Breast epithelium (tissue), 4 donors: ENCODE measurements at regions not wholly inside any gene's neighbourhood (a gene's known extent, or its start where the extent isn't known, plus 50 kb on each side); places are given as distances from the start of the nearest gene placed in this dataset.

Source experiments
- DNase-seq, 2 donors: peaks; one replicate each; pipeline ENCODE4 v3.0.0-alpha.2; 2019; ENCODE audit warnings: low spot score in 2 of 2
- H3K27ac ChIP-seq, 2 donors: fragments of 200-600 bp; sonication (generic) in 1 of 2; one replicate each; pipeline ENCODE4 v1.5.1; 2016 to 2019; ENCODE audit warnings: mild to moderate bottlenecking in 1 of 2
- H3K27me3 ChIP-seq, 2 donors: fragments of 200-600 bp; sonication (generic) in 1 of 2; one replicate each; pipeline versions ENCODE4 v1.5.1 to v1.6.0; 2017 to 2019; ENCODE audit warnings: control low read depth in 1 of 2, mild to moderate bottlenecking in 1 of 2
- H3K36me3 ChIP-seq: fragments of 200-600 bp; one replicate; pipeline ENCODE4 v1.5.1; 2019
- H3K4me1 ChIP-seq, 2 donors: fragments of 200-600 bp; sonication (generic); one replicate each; pipeline ENCODE4 v1.5.1; 2016 to 2019; ENCODE audit warnings: control low read depth in 1 of 2
- H3K4me3 ChIP-seq, 3 donors: fragments of 200-600 bp; sonication (generic); 1 replicate in 2 of 3; 2 replicates in 1 of 3; pipeline ENCODE4 v1.5.1; 2016 to 2019; ENCODE audit warnings: mild to moderate bottlenecking in 3 of 3, moderate library complexity in 2 of 3
- H3K9me3 ChIP-seq, 2 donors: fragments of 200-600 bp; sonication (generic) in 1 of 2; one replicate each; pipeline ENCODE4 v1.5.1; 2016 to 2019; ENCODE audit warnings: control low read depth in 1 of 2
- POLR2A ChIP-seq: fragments of 450-650 bp; IDR thresholded peaks from one replicate; pipeline ENCODE4 v1.6.1; 2016; ENCODE audit warnings: antibody characterized with exemption, mild to moderate bottlenecking, moderate library complexity
- POLR2AphosphoS5 ChIP-seq, 3 donors: sonication (generic); formaldehyde crosslinking; IDR thresholded peaks; one replicate each; pipeline ENCODE4 v1.6.1; 2017; ENCODE audit warnings: antibody characterized with exemption in 3 of 3
- intact Hi-C: fragments of 100-400 bp; cut with DNase I; formaldehyde crosslinking; loops from one replicate; pipeline ENCODE4 v1.15.1; 2023; ENCODE audit warnings: low total_unique reads
- TF ChIP-seq, protein P1 (sequence below), 3 donors: fragments of 450-650 bp; IDR thresholded peaks; one replicate each; pipeline ENCODE4 v1.5.1; 2016 to 2017; ENCODE audit warnings: antibody characterized with exemption in 3 of 3, mild to moderate bottlenecking in 3 of 3, moderate library complexity in 3 of 3

DNA sequence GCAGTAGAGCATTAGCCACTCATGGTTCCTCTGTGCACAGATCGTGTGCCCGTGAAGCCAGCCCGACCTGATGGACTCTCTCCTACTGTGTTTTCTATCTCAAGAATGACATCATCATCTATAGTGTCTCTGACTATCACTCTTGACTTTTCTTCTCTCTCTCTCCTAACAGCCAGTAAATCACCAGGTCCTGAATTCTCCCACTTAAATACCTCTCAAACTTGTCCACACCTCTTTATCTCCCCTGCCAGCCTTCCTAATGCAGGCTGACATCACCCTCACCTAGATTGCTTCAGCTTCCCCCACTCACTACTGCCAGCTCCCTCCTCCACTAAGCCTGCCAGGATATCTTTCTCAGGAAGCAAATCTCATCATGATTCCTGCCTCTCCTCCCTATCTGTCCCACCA is 90.6 kb upstream of the MIER3 start:
- no peaks in the 10 kb centered on the region for H3K36me3 ChIP-seq
- no peaks in the 10 kb centered on the region for H3K27me3 ChIP-seq
- no peak for TF ChIP-seq POLR2AphosphoS5 (IDR thresholded peaks at IDR 0.05)
- TF ChIP-seq, protein P1, sequence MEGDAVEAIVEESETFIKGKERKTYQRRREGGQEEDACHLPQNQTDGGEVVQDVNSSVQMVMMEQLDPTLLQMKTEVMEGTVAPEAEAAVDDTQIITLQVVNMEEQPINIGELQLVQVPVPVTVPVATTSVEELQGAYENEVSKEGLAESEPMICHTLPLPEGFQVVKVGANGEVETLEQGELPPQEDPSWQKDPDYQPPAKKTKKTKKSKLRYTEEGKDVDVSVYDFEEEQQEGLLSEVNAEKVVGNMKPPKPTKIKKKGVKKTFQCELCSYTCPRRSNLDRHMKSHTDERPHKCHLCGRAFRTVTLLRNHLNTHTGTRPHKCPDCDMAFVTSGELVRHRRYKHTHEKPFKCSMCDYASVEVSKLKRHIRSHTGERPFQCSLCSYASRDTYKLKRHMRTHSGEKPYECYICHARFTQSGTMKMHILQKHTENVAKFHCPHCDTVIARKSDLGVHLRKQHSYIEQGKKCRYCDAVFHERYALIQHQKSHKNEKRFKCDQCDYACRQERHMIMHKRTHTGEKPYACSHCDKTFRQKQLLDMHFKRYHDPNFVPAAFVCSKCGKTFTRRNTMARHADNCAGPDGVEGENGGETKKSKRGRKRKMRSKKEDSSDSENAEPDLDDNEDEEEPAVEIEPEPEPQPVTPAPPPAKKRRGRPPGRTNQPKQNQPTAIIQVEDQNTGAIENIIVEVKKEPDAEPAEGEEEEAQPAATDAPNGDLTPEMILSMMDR (IDR thresholded peaks at IDR 0.05): no peak
- no peak for TF ChIP-seq POLR2A
- H3K4me1 ChIP-seq: no peaks in the 10 kb centered on the region
- DNase-seq: no peak
- intact Hi-C loops: no loop called here
- H3K27ac ChIP-seq: no peak overlapping the region
- no peak overlapping the region for H3K4me3 ChIP-seq
- H3K9me3 ChIP-seq: no peaks in the 10 kb centered on the region

DNA sequence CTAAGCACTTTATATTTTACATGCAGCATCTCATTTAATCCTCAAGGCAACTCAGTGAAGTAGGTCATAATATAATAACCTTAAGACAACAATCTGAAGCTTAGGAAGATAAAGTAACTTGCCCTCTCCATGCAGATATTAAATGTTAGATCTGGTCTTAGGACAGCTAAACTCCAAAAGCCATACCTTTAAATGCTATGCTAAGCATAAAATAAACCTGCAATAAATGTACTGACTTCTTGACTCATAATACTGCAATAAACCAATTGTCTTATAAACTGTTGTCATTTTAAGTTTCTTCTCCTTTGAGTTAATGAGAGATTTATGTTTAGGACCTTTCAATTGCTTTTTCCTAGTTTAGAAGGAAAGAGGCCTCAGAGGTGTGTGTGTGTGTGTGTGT is 102.2 kb upstream of the MIER3 start:
- no peaks in the 10 kb centered on the region for H3K36me3 ChIP-seq
- H3K27ac ChIP-seq: no peak overlapping the region
- DNase-seq: no peak
- H3K4me1 ChIP-seq: no peaks in the 10 kb centered on the region
- TF ChIP-seq, protein P1 (IDR thresholded peaks at IDR 0.05): no peak
- TF ChIP-seq POLR2A (no peak), POLR2AphosphoS5 (IDR thresholded peaks at IDR 0.05) (no peak)
- H3K9me3 ChIP-seq: no peaks in the 10 kb centered on the region
- no peak overlapping the region for H3K4me3 ChIP-seq
- H3K27me3 ChIP-seq: no peaks in the 10 kb centered on the region
- intact Hi-C loops: no loop called here

DNA sequence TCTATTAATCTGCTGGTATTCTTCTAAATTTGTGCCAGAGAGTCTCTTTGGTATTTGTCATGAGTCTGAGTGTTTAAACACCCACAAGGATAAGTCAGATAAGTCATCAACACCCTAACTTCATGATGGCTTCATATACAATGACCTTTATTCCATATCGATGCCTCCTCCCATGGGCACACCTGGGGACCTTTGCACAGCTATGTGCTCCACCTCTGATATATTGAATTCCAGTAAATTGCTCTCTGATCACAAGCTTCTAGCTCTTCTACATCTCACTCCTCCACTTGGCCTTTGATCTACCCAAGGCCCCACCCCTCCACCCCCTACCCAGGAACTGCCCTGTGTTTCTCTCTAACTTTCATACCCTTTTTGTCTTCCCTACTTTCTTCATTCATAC is 102.7 kb upstream of the MIER3 start:
- Histone ChIP-seq H3K27me3 (no peaks in the 10 kb centered on the region), H3K27ac (no peak overlapping the region), H3K9me3 (no peaks in the 10 kb centered on the region), H3K4me3 (no peak overlapping the region), H3K36me3 (no peaks in the 10 kb centered on the region), H3K4me1 (no peaks in the 10 kb centered on the region)
- TF ChIP-seq POLR2AphosphoS5 (IDR thresholded peaks at IDR 0.05) (no peak), POLR2A (no peak)
- TF ChIP-seq, protein P1 (IDR thresholded peaks at IDR 0.05): no peak
- no peak for DNase-seq
- intact Hi-C loops: no loop called here

DNA sequence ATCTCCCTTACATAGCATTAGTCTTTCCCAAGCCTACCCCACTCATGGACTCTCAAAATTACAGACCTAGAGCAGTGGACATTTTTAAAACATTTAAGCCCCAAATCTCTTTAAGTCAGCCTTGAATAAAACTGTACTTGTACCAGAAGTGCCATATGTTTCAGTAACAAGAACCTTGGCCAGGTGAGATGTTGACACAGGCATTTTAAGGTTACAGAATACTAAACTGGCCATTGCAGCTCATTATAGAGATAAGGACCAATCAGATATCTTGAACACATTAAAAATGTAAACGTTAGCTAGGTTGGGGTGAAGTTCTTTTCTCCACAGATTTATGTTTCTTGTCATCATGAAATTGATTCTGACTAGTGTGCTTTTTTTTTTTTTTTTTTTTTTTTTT is 103.8 kb upstream of the MIER3 start:
- H3K27ac ChIP-seq: no peak overlapping the region
- no peaks in the 10 kb centered on the region for H3K27me3 ChIP-seq
- H3K4me3 ChIP-seq: no peak overlapping the region
- H3K36me3 ChIP-seq: no peaks in the 10 kb centered on the region
- TF ChIP-seq POLR2AphosphoS5 (IDR thresholded peaks at IDR 0.05): no peak
- H3K9me3 ChIP-seq: no peaks in the 10 kb centered on the region
- intact Hi-C loops: no loop called here
- DNase-seq: no peak
- no peaks in the 10 kb centered on the region for H3K4me1 ChIP-seq

DNA sequence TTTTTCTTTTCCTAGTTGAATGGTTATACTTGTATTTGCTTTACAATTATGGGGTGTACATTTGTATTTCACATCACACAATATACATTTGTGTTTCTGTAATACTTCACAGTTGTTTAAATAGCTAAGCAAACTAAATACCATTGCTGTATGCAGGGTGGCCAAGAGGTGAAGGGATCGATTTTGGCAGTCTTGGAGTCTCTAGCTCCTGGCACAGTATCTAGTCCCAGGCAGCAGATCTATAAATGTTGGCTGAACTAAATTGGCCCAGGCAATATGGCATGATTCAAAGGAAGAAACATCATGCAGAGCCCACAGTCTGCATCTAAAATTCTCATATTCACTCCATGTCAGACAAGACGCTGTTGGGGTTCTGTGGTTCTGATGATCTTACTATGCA is 110.1 kb upstream of the GPBP1 start:
- Histone ChIP-seq H3K4me1 (no peaks in the 10 kb centered on the region), H3K27ac (no peak overlapping the region), H3K27me3 (no peaks in the 10 kb centered on the region), H3K4me3 (no peak overlapping the region), H3K36me3 (no peaks in the 10 kb centered on the region), H3K9me3 (no peaks in the 10 kb centered on the region)
- TF ChIP-seq POLR2A (no peak), POLR2AphosphoS5 (IDR thresholded peaks at IDR 0.05) (no peak)
- TF ChIP-seq, protein P1 (IDR thresholded peaks at IDR 0.05): no peak
- intact Hi-C loops: no loop called here
- DNase-seq: no peak
